ENCODE measurements at regions not wholly inside any gene's neighbourhood (a gene's known extent, or its start where the extent isn't known, plus 50 kb on each side); places are given as distances from the start of the nearest gene placed in this dataset.

DNA sequence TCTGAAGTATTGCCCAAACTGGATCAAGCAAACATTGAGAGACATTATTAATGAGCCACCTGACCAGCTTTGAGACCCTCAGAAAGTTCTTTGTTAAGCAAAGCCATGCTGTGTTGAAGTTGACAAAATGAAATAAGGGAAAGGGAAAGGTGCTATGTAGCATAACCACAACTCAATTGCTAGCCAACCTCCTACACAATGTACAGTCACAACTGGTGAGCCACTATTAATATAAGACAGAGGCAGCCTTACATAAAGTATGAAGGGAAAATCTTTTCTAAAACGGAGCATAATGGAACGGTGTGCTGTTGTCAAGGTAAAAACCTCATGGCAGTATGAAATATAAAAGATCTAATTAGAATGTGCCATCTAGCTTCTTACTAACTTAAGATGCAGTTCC, 375.8 kb upstream of the ST8SIA4 start:
- no peak for TF ChIP-seq POLR2A (IDR thresholded peaks at IDR 0.05)
- TF ChIP-seq, protein P1, sequence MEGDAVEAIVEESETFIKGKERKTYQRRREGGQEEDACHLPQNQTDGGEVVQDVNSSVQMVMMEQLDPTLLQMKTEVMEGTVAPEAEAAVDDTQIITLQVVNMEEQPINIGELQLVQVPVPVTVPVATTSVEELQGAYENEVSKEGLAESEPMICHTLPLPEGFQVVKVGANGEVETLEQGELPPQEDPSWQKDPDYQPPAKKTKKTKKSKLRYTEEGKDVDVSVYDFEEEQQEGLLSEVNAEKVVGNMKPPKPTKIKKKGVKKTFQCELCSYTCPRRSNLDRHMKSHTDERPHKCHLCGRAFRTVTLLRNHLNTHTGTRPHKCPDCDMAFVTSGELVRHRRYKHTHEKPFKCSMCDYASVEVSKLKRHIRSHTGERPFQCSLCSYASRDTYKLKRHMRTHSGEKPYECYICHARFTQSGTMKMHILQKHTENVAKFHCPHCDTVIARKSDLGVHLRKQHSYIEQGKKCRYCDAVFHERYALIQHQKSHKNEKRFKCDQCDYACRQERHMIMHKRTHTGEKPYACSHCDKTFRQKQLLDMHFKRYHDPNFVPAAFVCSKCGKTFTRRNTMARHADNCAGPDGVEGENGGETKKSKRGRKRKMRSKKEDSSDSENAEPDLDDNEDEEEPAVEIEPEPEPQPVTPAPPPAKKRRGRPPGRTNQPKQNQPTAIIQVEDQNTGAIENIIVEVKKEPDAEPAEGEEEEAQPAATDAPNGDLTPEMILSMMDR (IDR thresholded peaks at IDR 0.05 in 4 of 5, conservative IDR thresholded peaks at IDR 0.05 in 1 of 5), result no peak
